Cerebellar cortex (tissue), 1 donor: ENCODE measurements at regions not wholly inside any gene's neighbourhood (a gene's known extent, or its start where the extent isn't known, plus 50 kb on each side); places are given as distances from the start of the nearest gene placed in this dataset.

Experiments used
- DNase-seq: peaks from one replicate; pipeline ENCODE4 v3.0.0-alpha.2; 2015; ENCODE audit warnings: low spot score

DNA sequence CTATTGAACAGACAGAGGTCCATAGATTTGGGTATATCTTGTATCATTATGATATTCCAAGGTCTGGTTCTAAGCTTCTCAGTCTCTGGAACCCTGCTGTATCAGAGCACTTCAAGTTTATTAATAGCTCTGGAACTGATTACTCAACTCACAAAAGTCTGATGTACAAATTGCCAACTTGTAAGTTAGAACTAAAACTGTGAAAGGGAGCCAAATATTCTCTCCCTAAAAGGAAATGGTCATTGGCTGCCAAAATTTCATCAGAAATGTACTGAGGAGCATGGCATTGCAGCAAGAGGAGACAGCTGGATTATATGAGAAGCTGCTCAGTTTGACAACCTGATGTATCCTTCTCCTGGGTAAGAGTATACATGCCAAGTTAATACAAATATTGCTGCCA lies 828.8 kb upstream of the SEL1L start:
- DNase-seq: no peak

DNA sequence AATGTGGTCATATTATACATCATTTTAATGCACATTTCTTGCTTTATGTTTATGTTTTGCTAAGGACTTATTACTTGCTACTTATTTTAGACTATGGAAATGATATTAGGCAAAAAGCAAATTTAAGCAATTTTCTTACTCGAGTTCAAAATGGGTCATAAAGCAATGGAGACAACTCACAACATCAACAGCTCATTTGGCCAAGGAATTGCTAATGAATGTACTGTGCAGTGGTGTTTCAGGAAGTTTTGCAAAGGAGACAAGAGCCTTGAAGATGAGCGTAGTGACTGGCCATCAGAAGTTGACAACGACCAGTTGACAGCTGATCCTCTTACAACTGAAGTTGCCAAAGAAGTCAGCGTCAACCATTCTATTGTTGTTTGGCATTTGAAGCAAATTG lies 831.8 kb upstream of the SEL1L start:
- no peak for DNase-seq

DNA sequence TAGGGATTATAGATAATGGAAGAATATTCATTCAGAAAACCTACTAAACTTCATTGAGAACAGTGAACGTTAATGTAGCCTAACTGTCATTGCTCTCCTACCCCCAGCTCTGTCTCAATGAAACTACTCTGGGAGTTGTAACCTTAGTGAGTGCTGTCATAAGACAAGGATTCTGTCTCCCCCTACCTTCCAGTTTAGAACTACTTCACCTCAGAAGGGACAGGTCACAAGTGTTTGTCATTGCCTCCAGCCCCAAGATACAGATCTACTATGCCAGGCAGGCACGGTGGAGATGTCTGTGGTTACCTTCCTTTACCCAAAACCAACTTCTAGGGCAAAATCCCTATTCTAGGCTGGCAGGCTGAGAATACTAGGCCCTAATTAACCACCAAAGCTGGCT lies 833.1 kb upstream of the SEL1L start:
- DNase-seq: no peak

DNA sequence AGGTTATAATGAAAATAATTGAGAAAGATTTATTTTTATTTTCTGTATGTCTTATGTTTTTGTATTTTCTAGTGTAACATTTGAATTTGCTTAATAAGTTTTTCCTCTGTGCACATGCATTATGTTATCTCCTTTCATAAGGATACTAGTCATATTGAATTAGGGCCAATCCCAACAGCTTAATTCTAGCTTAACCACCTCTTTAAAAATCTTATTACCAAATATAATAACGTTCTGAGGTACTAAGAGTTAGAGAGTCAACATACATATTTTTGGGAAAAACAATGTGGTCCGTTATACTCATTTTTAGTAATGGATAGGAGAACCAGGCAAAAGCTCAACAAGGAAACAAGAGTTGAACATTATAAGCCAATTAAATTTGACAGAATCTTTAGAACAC lies 845.6 kb upstream of the SEL1L start:
- DNase-seq: no peak

DNA sequence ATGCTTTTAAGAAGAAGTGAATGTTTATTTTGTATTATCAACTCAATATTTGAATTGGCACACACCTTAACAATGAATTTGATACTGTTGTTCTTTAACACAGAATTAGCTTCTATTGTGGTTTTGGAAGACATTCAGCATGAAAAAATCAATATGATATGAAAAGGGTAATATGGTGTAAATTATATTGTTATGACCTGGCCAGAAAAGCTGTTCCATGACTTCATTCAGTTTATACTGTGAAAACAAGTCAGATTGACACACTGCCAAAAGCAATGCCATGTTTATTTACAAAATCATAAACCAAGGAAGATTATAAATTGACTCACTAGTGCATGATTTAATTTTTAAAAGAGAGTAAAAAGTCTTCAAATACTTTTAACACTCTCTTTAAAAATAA lies 851.4 kb upstream of the SEL1L start:
- no peak for DNase-seq

DNA sequence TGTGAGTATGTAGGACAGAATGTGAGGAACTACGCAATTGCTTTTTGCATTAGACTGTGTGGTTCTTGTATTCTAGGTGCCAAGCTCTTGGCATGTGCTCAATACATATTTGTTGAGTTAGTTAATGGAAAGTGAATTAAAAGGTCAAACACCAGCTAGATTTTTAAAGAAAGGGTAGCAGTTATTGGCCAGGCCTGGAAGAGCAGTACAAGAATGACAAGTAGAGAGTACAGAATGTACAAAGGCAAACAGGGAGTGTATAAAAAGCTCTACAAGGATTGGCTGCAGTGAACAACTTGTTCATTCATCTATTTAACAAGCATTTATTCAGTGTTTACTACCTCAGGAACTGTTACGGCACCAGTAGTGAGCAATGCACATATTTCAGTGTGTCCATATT lies 854.0 kb upstream of the SEL1L start:
- DNase-seq: peak; percentile 23

DNA sequence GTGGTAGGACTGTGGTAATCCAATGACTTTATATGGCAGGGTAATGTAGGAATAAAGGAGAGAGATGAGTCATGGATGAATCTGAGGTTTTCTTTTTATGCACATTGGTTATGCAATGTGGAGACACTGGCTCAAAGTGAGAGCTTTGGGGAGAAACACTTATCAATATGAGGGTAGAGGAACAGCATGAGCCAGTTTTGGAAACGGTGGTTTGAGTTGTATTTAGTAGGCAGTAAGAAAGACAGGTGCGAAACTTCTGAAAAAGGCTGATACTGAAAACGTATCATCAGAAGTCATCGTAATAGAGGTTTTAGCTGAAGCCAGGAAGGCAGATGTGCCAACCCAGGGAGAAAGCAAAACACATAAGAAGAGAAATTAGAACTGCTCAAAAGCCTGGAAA lies 854.8 kb upstream of the SEL1L start:
- DNase-seq: no peak

DNA sequence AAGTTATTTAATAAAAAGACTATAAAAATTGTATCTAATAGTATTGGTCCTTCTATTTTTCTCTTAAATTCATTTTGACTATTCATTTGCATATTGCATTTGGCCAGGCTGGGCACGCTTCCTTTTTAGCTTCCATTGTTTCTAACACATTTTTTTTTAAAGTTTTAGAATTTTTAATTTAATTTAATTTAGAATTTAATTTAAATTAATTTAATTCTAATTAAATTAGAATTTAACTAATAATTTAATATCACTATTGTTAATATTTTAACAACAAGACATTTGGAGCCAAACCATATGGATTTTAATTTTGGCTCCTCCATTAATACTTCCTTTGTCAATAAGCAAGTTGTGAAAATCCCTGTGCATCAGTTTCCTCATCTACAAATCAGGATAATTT lies 856.9 kb upstream of the SEL1L start:
- DNase-seq: no peak

DNA sequence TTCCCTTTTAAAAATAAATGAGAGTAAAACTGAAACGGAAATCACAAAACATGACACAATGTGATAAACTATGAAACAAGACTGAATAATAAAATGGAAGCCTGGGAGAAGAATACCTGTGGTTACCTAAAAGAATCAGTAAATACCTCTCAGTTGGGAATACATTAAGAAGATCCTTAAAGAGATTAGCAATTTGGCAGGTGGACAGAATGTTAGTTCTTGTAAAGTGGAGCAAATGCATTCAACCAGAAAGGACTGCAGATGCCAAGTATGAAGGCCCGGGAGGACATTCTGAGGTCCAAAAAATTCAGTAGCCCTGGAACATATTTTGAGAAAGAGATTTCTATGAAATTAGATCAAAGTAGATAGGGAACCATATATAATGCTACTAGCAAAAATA lies 861.3 kb upstream of the SEL1L start:
- peak; percentile 41 for DNase-seq

DNA sequence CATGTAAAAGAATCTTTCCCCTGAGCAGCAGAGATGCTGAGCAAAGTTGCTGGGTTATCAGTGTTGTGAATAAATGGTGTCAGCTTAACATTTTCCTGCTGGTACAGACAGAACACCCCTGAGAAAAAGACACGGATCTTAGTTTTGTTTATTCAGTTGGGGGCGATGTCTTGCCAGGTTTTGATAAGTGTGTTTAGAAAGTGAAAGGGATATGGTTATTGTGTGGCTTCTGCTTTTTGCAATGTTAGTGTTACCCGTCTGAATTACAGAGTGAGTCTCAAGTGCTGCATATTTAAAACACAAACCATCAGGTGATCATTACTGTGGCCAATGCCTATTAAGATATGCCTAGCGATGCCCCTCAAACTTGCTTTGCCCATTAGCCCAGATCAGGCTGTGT lies 864.6 kb upstream of the SEL1L start:
- no peak for DNase-seq

DNA sequence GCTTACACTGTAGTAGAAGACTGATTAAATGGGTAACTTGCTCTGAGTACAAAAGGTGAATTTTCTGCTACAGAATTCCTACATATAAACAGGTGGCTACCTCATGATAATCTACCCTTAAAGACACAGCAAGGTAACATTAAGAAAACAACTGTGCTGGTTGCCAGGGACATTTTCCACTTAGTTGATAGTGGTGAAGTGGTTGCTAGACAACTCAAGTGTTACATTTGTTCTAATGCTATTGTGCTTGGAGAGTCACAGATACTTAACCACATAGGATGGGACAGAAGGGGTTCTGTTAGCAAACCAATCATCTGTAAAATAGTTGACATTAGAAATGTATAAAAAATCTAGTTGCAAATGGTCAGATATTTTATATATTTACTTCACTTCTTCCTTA lies 870.3 kb upstream of the SEL1L start:
- DNase-seq: no peak

DNA sequence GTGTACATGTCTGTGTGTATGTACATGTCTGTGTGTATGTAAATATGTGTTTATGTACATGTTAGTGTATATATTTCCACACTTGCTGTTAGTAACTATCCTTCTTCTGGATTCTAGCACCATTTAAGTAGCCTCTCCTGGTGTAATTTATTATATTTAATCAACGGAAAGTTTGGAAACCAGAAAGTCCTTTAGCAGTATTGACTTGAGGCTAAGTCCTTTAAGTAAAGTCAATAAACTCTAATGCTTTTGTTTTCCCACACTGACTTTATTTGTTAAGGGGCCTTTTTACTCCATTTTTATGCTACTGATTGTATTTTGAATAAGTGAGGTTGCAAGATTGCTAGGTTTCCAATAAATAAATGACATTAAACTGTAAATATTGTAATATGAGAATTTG lies 876.4 kb upstream of the SEL1L start:
- no peak for DNase-seq

DNA sequence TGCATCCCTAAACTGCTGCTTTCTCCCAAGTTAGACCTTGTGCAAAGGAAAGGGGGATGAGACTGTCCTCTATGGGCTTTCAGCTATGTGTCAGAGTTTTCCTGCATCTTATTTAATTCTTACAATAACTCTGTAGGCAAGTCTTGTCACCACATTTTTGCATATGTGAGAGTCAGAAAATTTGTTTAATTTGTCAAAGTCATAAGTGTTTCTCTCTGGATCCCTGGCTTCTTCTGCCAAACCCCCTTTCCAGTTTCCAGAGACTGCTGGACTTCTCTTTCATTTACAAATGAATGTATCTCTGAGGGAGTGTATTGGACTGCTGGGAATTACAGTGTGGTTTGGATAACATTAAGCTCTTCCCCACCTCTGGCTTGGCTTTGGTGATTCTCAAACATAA lies 877.6 kb upstream of the SEL1L start:
- DNase-seq: no peak

DNA sequence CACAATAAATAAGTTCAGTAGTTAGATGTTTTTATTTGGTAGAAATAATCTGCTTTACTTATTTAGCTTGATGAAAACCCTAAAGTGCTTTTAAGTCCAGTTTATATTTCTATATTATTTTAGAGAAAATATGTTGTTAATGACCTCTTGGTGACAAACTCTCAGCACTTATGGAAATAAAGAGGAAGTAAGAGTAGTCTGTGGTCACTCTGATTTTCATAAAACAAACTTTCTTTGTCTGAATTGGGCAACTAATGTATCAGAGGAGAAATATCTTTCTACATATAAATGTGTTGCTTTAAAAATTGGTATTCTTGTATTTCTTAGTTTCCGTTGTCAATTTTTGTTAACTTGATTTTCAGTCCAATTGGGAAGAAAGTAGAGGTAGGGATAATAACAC lies 878.9 kb upstream of the SEL1L start:
- no peak for DNase-seq

DNA sequence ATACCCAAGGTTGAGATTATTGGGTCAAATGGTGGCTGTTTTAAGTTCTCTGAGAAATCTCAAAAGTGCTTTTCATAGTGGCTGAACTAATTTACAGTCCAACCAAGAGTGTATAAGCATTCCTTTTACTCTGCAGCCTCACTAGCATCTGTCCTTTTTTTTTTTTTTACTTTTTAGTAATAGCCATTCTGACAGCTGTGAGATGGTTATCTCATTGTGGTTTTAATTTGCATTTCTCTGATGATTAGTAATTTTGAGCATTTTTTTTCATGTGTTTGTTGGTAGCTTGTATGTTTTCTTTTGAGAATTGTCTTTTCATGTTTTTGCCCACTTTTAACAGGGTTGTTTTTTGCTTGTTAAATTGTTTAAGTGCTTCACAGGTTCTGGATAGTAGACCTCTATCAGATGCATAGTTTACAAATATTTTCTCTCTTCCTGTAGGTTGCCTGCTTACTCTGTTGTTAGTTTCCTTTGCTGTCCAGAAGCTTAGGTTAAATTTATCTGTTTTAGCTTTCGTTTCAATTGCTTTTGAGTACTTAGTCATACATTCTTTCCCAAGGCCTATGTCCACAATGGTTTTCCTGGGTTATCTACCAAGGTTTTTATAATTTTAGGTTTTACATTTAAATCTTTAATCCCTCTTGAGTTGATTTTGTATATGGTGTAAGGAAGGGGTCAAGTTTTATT lies 881.3 kb upstream of the SEL1L start:
- no peak for DNase-seq

DNA sequence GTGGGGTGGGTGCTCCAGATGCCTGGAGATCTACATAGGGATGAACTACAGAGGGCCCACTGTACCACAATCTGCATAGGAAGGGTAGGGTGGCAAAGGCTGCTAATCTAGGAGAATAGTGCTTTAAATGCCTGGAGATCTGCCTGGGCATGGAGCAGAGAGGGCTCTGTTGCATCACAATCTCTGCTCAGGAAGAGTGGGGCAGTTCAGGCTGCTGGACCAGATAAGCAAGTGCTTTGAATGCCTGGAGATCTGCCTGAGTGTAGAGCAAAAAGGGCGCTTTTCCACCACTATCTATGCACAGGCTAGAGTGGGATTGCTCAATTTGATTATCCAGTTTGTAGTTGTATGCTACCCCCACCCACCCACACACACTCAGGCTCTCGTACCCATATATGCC lies 886.3 kb upstream of the SEL1L start:
- DNase-seq: peak; percentile 31

DNA sequence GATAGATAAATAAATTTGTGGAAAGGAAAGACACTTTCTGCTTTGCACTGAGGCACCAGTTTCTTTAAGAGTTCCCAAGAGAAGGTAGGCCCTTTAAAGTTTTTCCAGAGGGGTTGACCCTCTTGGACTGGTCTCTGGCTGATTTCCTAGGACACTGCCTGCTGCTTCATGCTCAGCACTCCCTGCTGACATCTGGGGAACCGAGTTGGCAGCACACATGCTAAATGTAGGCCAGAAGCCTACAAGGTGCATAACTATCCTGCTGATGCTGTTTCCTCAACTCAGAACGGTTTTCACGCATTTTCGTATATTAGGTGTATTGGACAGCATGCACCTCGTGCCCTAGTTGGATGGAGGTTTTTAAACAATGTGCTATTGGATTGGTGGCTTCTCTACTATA lies 887.2 kb upstream of the SEL1L start:
- peak; percentile 67 for DNase-seq

DNA sequence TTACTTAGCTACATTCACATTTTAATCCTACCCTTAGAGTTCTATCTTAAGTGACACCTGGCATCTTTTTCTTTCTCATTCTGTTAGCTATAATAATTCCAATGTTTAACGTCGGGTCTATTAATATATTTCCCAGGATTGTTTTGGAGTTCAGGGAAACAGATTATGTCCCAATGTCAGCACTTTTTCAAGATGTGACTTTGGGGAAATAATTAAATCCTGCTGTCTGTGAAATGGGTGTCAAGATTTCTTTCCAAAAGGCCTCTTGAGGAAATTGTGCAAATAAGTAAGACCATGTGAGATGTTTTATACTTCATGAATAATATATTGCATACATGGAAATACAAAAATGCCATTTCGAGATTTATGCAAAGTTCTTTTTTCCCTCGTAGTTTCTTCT lies 887.6 kb upstream of the SEL1L start:
- DNase-seq: no peak

DNA sequence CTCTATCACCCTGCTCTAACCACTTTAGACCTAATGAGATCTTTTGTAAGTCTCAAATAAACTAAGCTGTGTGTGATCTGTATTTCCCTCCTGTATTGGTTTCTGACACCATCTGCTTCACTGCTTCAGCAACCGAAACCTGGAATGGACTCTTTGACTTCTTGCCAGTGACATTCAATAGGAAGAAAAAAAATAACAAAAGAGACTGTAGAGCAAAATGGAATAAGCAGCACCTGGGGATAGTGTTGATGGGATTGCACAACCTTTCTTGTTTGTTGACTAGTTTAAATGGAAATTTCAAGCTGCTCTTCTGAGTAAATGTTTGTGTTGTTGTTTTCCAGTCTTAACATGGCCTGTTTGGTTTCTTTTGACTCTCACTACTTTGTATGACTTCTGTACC lies 888.6 kb upstream of the SEL1L start:
- DNase-seq: peak; percentile 77

DNA sequence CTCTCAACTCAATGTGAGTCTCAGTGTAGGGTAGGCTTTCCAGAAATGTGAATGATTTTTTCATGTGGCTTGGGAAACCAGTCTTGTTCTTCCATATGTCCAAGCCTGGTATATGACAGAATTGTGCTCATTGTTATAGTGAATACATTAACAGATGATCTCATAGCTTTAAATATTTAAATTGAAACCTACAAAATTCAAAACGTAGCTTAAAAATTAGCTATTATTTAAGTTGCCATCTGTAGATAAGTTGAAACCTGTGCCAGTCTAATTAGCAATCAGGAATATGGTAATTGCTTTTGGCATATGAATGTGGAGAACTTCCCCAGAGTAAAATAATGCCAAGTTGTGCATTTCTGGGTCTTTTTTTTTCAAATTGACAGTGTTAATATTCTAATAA lies 891.6 kb upstream of the SEL1L start:
- no peak for DNase-seq

DNA sequence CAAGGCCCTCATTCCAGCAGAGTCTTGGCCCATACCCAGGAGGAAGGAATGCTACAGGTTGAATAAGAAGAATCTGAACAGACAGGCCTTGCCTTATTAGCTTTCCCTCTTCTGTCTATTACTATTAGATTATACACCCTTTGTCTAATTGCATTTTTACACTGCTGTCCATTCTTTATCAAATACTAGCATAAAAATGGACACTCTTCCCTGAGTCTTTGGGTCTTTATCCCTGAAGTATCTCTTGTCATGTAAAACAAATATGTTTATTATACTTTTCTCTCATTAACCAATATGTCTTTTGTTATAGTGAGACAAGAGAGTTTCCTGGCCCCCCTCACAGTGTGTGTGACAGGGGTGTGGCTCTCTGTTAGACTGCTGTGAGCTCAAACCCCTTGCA lies 897.4 kb upstream of the SEL1L start:
- DNase-seq: no peak

DNA sequence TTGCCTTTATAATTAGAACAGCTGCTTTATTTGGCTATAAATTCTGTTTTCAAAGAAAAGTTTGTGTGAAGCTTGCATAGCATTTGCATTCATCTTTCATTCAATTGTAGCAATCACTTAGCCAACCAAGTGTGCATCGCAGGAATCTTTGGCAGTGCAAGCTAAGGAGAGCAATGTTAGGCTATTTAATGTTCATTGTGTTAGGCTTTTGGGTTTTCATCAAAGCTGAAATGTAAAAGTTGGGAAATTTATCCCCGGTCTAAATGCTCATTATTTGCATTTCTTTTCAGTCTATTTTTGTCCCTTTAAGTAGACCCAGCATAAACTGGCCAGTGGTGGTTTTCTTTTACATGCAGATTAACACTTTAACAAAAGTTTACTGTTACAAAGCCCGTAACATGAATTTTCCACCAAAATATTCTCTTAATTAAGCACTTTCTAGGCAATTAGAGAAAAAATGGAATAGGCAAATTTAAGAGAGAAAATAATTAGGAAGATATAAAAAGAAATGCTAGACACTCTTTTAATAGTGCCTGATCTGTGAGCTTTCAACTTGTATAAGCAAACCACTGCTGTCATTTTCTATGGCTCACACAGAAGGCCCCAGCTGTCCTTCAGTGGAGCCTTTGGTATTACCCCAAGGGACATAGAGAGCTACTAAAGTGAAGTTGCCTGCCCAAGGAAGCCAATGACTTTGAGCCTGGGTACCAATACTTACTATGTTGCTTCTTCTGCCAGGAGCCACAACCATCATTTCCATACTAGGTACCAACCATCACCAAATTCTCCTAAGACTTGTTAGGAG lies 898.9 kb upstream of the SEL1L start:
- no peak for DNase-seq

DNA sequence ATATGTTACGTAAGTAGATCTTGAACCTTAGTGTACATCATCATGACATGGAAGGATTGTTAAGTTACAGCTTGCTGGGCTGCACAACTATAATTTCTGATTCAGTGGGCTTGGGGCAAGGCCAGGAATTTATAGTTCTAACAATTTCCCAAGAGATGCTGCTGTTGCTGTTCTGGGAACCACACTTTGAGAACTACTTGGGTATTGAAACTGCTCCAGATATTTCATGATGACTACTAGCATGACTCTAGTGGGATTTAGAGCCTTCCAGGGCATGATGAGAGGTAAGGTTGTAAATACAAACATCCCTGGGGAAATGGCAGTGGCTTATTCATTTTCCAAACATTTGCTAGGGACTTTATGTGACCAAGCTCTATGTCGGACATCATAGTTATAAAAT lies 904.8 kb upstream of the SEL1L start:
- DNase-seq: no peak

DNA sequence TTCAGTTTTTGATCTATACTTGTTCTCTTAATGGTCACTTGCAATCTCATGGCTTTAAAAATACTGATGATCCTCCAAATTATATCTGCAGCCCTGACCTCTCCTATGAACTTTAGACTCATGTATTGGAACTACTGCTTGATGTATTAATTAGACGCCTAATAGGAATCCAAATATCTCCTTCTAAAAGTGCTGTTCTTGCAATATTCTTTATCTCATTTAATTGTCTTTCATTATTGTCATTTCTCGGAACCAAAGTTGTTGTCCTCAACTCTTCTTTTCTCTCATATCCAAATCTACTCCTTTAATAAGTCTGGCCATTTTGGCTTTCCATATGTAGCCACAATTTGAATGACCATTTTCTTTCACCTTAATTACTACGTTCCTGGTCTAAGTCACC lies 907.6 kb upstream of the SEL1L start:
- no peak for DNase-seq
